Body of pancreas (tissue), 4 donors: ENCODE measurements at regions not wholly inside any gene's neighbourhood (a gene's known extent, or its start where the extent isn't known, plus 50 kb on each side); places are given as distances from the start of the nearest gene placed in this dataset.

Experiments
- CTCF ChIP-seq, 7 experiments: fragments of 450-650 bp in 4 of 7; fragments of 200-600 bp in 3 of 7; sonication (generic) in 3 of 7; IDR thresholded peaks; one replicate each; pipeline ENCODE4 v1.5.1; 2016 to 2019; ENCODE audit warnings: antibody characterized with exemption in 7 of 7
- POLR2A ChIP-seq, 3 donors: fragments of 450-650 bp; IDR thresholded peaks; one replicate each; pipeline ENCODE4 v1.6.1; 2016; ENCODE audit warnings: antibody characterized with exemption in 3 of 3, mild to moderate bottlenecking in 2 of 3

GRCh38 chr5:50606179-50606578 lies 60.3 kb upstream of the PARP8 start:
- TF ChIP-seq CTCF (IDR thresholded peaks at IDR 0.05) (no peak), POLR2A (IDR thresholded peaks at IDR 0.05) (no peak)
